ENCODE measurements at regions not wholly inside any gene's neighbourhood (a gene's known extent, or its start where the extent isn't known, plus 50 kb on each side); places are given as distances from the start of the nearest gene placed in this dataset.

DNA sequence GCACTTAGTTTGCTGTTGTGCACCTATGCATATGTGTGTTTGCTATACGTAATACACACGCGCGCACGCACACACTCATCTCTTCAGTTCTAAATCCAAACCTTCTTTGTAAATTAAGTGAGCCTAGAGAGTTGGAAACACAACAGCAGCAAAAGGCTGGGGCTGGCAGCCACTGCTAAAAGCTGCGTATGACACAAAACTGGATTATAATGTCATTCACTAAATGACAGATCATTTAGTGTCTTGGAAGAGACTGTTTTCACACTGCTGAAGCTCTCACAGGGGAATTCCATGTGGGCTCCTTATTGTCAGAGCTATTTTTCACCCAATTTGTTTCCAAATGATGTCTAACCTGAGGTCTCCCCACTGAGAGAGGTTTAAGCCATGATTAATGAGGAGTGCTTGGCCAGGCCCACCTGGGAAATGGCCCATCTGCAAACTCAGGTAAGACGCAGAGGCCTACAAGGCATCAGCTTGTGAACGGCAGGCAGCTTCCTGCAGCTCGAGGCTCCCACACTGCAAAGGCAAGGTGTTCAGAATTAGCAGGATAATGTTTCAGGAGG lies 94.2 kb downstream of the OLIG3 start:
- no peak overlapping the region for H3K27ac ChIP-seq
- no peaks in the 10 kb centered on the region for H3K36me3 ChIP-seq
- TF ChIP-seq, protein P1, sequence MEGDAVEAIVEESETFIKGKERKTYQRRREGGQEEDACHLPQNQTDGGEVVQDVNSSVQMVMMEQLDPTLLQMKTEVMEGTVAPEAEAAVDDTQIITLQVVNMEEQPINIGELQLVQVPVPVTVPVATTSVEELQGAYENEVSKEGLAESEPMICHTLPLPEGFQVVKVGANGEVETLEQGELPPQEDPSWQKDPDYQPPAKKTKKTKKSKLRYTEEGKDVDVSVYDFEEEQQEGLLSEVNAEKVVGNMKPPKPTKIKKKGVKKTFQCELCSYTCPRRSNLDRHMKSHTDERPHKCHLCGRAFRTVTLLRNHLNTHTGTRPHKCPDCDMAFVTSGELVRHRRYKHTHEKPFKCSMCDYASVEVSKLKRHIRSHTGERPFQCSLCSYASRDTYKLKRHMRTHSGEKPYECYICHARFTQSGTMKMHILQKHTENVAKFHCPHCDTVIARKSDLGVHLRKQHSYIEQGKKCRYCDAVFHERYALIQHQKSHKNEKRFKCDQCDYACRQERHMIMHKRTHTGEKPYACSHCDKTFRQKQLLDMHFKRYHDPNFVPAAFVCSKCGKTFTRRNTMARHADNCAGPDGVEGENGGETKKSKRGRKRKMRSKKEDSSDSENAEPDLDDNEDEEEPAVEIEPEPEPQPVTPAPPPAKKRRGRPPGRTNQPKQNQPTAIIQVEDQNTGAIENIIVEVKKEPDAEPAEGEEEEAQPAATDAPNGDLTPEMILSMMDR (IDR thresholded peaks at IDR 0.05), result no peak
- DNase-seq (no peak), ATAC-seq (no peak)
- H3K4me3 ChIP-seq, result no peak overlapping the region
- H3K27me3 ChIP-seq (ENCODE audit: low read depth), result no peaks in the 10 kb centered on the region
- H3K4me1 ChIP-seq, result no peaks in the 10 kb centered on the region
- intact Hi-C loops (cut with DNase I), result no loop called here
- no peaks in the 10 kb centered on the region for H3K9me3 ChIP-seq

DNA sequence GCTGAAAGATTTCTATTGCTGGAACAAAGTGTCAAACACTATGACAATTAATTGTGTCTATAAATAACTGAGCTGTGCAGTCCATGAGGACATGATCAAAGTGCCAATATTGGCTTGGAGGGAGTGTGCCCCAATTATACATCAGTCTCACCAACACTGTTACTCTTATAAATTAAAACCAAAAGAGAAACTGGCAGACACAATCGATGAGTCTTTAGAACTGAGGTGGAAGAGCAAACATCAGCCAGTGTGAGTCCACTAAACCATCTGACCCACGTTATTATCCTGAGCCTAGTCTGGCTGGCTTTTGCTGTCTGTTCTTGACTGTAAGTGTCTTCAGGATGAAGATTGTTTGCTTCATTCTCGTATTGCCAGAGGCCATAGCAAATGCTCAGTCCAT lies 98.9 kb downstream of the OLIG3 start:
- no peak for DNase-seq
- Histone ChIP-seq H3K9me3 (no peaks in the 10 kb centered on the region), H3K27me3 (ENCODE audit: low read depth) (no peaks in the 10 kb centered on the region), H3K36me3 (no peaks in the 10 kb centered on the region), H3K4me1 (no peaks in the 10 kb centered on the region), H3K4me3 (no peak overlapping the region), H3K27ac (no peak overlapping the region)
- TF ChIP-seq, protein P1 (IDR thresholded peaks at IDR 0.05), result no peak
- no peak for ATAC-seq
- intact Hi-C loops (cut with DNase I), result no loop called here

DNA sequence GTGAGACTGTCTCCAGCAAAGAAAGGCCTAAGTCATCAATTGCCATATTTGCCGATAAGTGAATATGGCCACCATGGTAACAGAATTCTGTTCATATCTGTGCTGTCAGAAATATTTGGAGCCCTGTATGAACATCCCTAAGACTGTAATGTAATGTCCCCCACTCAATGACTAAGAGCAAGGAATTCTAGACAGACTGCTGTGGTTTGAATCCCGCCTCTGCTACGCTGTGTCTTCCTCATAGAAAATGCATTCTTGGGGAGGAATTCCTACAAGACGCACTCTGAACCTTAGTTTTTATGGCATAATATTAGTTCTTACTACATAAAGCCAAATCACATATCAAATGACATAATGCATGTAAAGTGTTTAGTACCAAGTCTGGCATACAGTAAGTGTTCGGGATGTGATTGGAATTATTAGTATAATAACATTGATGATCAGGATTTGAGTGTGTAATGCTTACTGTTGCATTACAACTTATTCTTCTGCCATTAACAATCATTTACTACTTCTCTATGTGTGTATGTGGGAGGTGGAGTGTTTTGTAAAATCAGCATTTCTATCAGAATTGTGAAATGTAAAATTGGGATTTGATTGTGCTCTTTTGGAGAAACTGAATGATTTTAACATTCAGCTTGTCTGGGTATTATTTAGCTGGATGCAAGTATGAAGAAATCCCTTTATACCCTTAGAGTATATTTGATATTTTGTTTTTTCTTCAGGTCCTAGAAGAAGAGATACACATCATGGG lies 103.0 kb downstream of the OLIG3 start:
- H3K36me3 ChIP-seq, result no peaks in the 10 kb centered on the region
- DNase-seq (no peak), ATAC-seq (no peak)
- H3K27ac ChIP-seq, result no peak overlapping the region
- TF ChIP-seq, protein P1 (IDR thresholded peaks at IDR 0.05), result no peak
- no peak overlapping the region for H3K4me3 ChIP-seq
- intact Hi-C loops (cut with DNase I), result no loop called here
- peaks cover 11% of the 10 kb centered on the region for H3K4me1 ChIP-seq
- H3K27me3 ChIP-seq (ENCODE audit: low read depth), result no peaks in the 10 kb centered on the region
- H3K9me3 ChIP-seq, result no peaks in the 10 kb centered on the region

DNA sequence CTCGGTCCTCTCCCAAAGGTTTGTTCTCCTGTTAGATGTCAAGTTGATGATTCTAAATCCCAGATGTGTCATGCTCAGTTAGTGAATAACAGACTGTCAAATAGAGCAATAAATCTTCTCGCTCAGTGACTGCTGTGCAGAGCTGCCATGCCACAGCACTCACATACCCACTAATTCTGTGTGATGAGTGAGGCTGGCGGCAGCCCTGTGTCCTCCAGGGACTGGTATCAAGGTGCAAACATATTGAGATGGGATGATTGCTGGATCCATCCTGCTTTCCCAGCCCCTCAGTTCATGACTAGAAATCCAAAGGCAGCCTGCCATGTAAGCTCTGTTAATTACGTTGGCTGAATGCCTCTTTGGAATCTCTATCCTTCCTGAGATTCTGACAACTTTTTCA lies 103.9 kb downstream of the OLIG3 start:
- TF ChIP-seq, protein P1 (IDR thresholded peaks at IDR 0.05), result no peak
- Histone ChIP-seq H3K4me1 (peaks cover 11% of the 10 kb centered on the region), H3K27me3 (ENCODE audit: low read depth) (no peaks in the 10 kb centered on the region), H3K9me3 (no peaks in the 10 kb centered on the region), H3K4me3 (no peak overlapping the region), H3K27ac (peak overlapping the region; percentile 3), H3K36me3 (no peaks in the 10 kb centered on the region)
- intact Hi-C loops (cut with DNase I), result no loop called here
- ATAC-seq, result no peak
- no peak for DNase-seq

DNA sequence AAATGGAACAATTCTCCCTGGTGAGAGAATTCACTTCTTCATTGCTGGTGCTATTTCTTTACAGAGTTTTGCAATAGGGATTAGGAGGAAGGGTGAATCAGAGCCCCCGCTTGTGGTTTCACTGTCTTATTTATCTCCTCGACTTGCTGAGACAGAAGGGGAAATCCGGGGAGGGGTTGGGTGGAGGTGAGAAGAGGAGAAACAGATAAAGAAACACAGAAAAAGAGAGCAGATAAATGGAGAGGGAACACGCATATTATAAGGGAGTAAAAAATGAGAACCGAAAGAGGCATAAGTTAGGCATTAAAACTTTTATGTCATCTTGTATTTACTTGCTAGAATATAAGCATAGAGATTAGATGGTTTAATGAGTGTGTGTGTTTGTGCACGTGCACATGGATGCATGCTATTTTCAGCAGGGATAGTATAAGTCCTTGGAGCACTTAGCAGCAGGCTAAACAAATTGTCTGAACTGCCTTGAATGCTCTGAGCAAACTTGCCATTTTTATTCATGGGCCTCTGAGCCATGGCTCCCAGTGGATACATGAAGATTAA lies 105.0 kb downstream of the OLIG3 start:
- Histone ChIP-seq H3K27ac (peak overlapping the region; percentile 3), H3K4me3 (no peak overlapping the region), H3K4me1 (peaks cover 11% of the 10 kb centered on the region), H3K27me3 (ENCODE audit: low read depth) (no peaks in the 10 kb centered on the region), H3K36me3 (no peaks in the 10 kb centered on the region), H3K9me3 (no peaks in the 10 kb centered on the region)
- peak; percentile 48 to 57 for ATAC-seq
- DNase-seq, result no peak
- TF ChIP-seq, protein P1 (IDR thresholded peaks at IDR 0.05), result no peak
- intact Hi-C loops (cut with DNase I), result no loop called here

All from lower lobe of right lung (tissue), 2 donors.